Kidney (tissue), 13 donors: ENCODE measurements at regions not wholly inside any gene's neighbourhood (a gene's known extent, or its start where the extent isn't known, plus 50 kb on each side); places are given as distances from the start of the nearest gene placed in this dataset.
"Not testable (repeated sequence)": the region's sequence is repeated elsewhere in the genome, so short reads cannot be mapped to it uniquely, and the experiment has no call there.

Experiments
- DNase-seq, 5 donors: peaks; one replicate each; pipeline ENCODE4 v3.0.0-alpha.2; 2013 to 2020
- FAIRE-seq: peaks from 2 replicates; lab custom pipeline; 2012; peaks lifted over from hg19 to GRCh38; lab: Jason Lieb, UNC
- H3K27ac ChIP-seq, 2 donors: one replicate each; pipeline ENCODE4 v1.7.0; 2013; ENCODE audit warnings: low read depth in 2 of 2, low read length in 2 of 2, inconsistent platforms in 1 of 2
- H3K27me3 ChIP-seq: one replicate; pipeline ENCODE4 v1.7.1; 2013; ENCODE audit warnings: low read length, inconsistent platforms; ENCODE audit not compliant: control insufficient read depth, insufficient read depth
- H3K36me3 ChIP-seq, 3 donors: one replicate each; pipeline versions ENCODE4 v1.7.0 to v1.7.1; 2013; ENCODE audit warnings: low read length in 3 of 3, control low read depth in 1 of 3, inconsistent platforms in 1 of 3; ENCODE audit not compliant: insufficient read depth in 3 of 3, control insufficient read depth in 2 of 3
- H3K4me1 ChIP-seq, 3 donors: one replicate each; pipeline versions ENCODE4 v1.7.0 to v1.7.1; 2013; ENCODE audit warnings: low read length in 3 of 3, inconsistent platforms in 1 of 3, low read depth in 1 of 3; ENCODE audit not compliant: control insufficient read depth in 2 of 3, insufficient read depth in 2 of 3
- H3K4me3 ChIP-seq, 3 donors: one replicate each; pipeline versions ENCODE4 v1.7.0 to v1.8.1; 2013; ENCODE audit warnings: low read length in 3 of 3, control low read depth in 1 of 3, inconsistent platforms in 1 of 3
- H3K9ac ChIP-seq, 3 donors: one replicate each; pipeline versions ENCODE4 v1.7.0 to v1.7.1; 2013; ENCODE audit warnings: low read length in 3 of 3, control low read depth in 1 of 3, inconsistent platforms in 1 of 3
- H3K9me3 ChIP-seq, 3 donors: one replicate each; pipeline versions ENCODE4 v1.7.0 to v1.7.1; 2013; ENCODE audit warnings: low read length in 3 of 3, control low read depth in 1 of 3, inconsistent platforms in 1 of 3; ENCODE audit not compliant: control insufficient read depth in 2 of 3, insufficient read depth in 1 of 3
- CTCF ChIP-seq: IDR thresholded peaks from 3 replicates; pipeline ENCODE4 v1.5.1; 2012; ENCODE audit warnings: mild to moderate bottlenecking, moderate library complexity, borderline replicate concordance; ENCODE audit not compliant: insufficient read depth; ENCODE audit errors: extremely low read depth
- intact Hi-C: fragments of 100-400 bp; cut with DNase I; formaldehyde crosslinking; loops from one replicate; pipeline ENCODE4 v1.11.1; 2022
- donor health status: control.
- donor health status: control.
- donor health status: control.
- donor health status: control.
- donor health status: control.
- donor health status: DM: yes; HTN: yes; CAD: no.
- donor health status: Normal renal cell carcinoma (clear cell type).

GRCh38 chr9:78112004-78112403, 80.4 kb upstream of the GNAQ start:
- no peaks in the 10 kb centered on the region for H3K9me3 ChIP-seq
- no peak overlapping the region for H3K9ac ChIP-seq
- no peak overlapping the region for H3K27ac ChIP-seq
- H3K27me3 ChIP-seq: no peaks in the 10 kb centered on the region
- H3K4me1 ChIP-seq: no peaks in the 10 kb centered on the region
- no peak for DNase-seq
- FAIRE-seq: no peak
- TF ChIP-seq CTCF: no peak
- intact Hi-C loops: no loop called here
- no peak overlapping the region for H3K4me3 ChIP-seq
- no peaks in the 10 kb centered on the region for H3K36me3 ChIP-seq

DNA sequence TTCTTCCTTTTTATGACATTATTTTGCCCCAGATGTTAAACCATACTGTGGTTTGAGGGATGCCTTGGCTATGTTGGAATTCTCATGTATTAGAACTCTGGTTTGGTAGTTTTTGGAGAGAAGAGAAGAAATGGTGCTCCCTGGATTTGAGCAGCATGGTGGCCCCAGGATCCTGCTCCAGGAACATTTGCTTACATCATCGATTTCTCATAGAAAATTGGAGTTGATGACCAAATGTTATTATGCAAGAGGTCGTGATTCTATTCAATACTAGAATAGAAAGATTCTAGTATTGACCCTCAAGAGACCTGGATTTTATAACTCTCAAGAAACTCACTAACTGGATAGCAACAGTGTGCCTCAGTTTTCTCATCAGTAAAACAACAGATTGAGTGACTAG, 77.5 kb upstream of the GNAQ start:
- DNase-seq: no peak
- H3K27me3 ChIP-seq: no peaks in the 10 kb centered on the region
- no peak overlapping the region for H3K9ac ChIP-seq
- TF ChIP-seq CTCF: no peak
- H3K27ac ChIP-seq: no peak overlapping the region
- H3K36me3 ChIP-seq: no peaks in the 10 kb centered on the region
- intact Hi-C loops: no loop called here
- H3K4me3 ChIP-seq: no peak overlapping the region
- H3K9me3 ChIP-seq: no peaks in the 10 kb centered on the region
- FAIRE-seq: no peak
- no peaks in the 10 kb centered on the region for H3K4me1 ChIP-seq

DNA sequence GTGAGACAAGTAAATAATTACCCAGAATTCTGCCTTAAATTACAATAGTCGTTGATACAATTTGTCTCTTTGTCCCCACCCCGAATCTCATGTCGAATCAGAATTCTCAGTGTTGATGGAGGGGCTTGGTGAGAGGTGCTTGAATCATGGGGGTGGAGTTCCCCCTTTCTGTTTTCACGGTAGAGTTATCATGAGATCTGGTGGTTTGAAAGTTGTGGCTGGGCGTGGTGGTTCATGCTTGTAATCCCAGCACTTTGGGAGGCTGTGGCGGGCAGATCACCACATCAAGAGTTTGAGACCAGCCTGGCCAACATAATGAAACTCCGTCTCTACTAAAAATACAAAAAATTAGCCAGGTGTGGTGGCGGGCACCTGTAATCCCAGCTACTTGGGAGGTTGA, 75.0 kb upstream of the GNAQ start:
- H3K9ac ChIP-seq, H3K27me3 ChIP-seq, DNase-seq, H3K4me1 ChIP-seq, FAIRE-seq, H3K4me3 ChIP-seq, H3K27ac ChIP-seq, H3K9me3 ChIP-seq, H3K36me3 ChIP-seq, intact Hi-C loops: not testable (repeated sequence)

- DNase-seq (no peak), FAIRE-seq (no peak)
- Histone ChIP-seq H3K27me3 (no peaks in the 10 kb centered on the region), H3K4me1 (no peaks in the 10 kb centered on the region), H3K36me3 (no peaks in the 10 kb centered on the region), H3K9me3 (no peaks in the 10 kb centered on the region), H3K4me3 (no peak overlapping the region), H3K9ac (no peak overlapping the region), H3K27ac (no peak overlapping the region)
- intact Hi-C loops: no loop called here
- TF ChIP-seq CTCF: no peak
Observed at GRCh38 chr9:78103971-78104433, 72.4 kb upstream of the GNAQ start.
